Breast epithelium (tissue), 4 donors: ENCODE measurements at regions not wholly inside any gene's neighbourhood (a gene's known extent, or its start where the extent isn't known, plus 50 kb on each side); places are given as distances from the start of the nearest gene placed in this dataset.

Source experiments
- DNase-seq, 2 donors: peaks; one replicate each; pipeline ENCODE4 v3.0.0-alpha.2; 2019; ENCODE audit warnings: low spot score in 2 of 2
- H3K27ac ChIP-seq, 2 donors: fragments of 200-600 bp; sonication (generic) in 1 of 2; one replicate each; pipeline ENCODE4 v1.5.1; 2016 to 2019; ENCODE audit warnings: mild to moderate bottlenecking in 1 of 2
- H3K27me3 ChIP-seq, 2 donors: fragments of 200-600 bp; sonication (generic) in 1 of 2; one replicate each; pipeline versions ENCODE4 v1.5.1 to v1.6.0; 2017 to 2019; ENCODE audit warnings: control low read depth in 1 of 2, mild to moderate bottlenecking in 1 of 2
- H3K36me3 ChIP-seq: fragments of 200-600 bp; one replicate; pipeline ENCODE4 v1.5.1; 2019
- H3K4me1 ChIP-seq, 2 donors: fragments of 200-600 bp; sonication (generic); one replicate each; pipeline ENCODE4 v1.5.1; 2016 to 2019; ENCODE audit warnings: control low read depth in 1 of 2
- H3K4me3 ChIP-seq, 3 donors: fragments of 200-600 bp; sonication (generic); 1 replicate in 2 of 3; 2 replicates in 1 of 3; pipeline ENCODE4 v1.5.1; 2016 to 2019; ENCODE audit warnings: mild to moderate bottlenecking in 3 of 3, moderate library complexity in 2 of 3
- H3K9me3 ChIP-seq, 2 donors: fragments of 200-600 bp; sonication (generic) in 1 of 2; one replicate each; pipeline ENCODE4 v1.5.1; 2016 to 2019; ENCODE audit warnings: control low read depth in 1 of 2
- POLR2A ChIP-seq: fragments of 450-650 bp; IDR thresholded peaks from one replicate; pipeline ENCODE4 v1.6.1; 2016; ENCODE audit warnings: antibody characterized with exemption, mild to moderate bottlenecking, moderate library complexity
- POLR2AphosphoS5 ChIP-seq, 3 donors: sonication (generic); formaldehyde crosslinking; IDR thresholded peaks; one replicate each; pipeline ENCODE4 v1.6.1; 2017; ENCODE audit warnings: antibody characterized with exemption in 3 of 3
- intact Hi-C: fragments of 100-400 bp; cut with DNase I; formaldehyde crosslinking; loops from one replicate; pipeline ENCODE4 v1.15.1; 2023; ENCODE audit warnings: low total_unique reads
- TF ChIP-seq, protein P1 (sequence below), 3 donors: fragments of 450-650 bp; IDR thresholded peaks; one replicate each; pipeline ENCODE4 v1.5.1; 2016 to 2017; ENCODE audit warnings: antibody characterized with exemption in 3 of 3, mild to moderate bottlenecking in 3 of 3, moderate library complexity in 3 of 3

DNA sequence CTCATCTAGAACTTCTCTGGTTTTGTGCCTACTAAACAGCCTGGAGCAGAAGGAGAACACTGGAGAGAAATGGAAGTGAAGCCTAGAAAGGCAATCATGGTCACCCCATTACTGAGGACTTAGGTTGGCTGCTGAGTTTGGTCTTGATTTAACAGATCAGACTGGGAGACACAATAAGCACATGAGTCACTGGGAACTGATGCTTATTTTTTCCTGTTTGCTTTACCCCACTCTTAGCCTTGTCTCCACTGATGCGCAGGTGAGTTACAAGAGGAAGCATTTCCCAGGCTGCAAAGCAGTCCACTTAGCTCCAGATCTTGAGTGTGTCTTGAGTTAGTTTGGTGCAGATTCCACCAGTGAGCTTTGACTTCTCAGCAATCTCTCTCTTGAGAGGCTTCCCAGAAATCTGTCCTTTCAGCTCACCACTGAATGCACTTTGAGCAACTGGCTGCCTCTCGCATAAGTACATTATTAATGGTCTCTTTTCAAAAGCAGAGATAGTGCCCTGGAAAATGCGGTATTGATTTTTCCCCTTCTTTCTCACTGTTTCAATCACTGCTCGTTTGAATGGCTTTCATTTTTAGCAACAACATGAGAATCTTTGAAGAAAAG, 390.2 kb upstream of the SETBP1 start:
- no peaks in the 10 kb centered on the region for H3K36me3 ChIP-seq
- TF ChIP-seq, protein P1, sequence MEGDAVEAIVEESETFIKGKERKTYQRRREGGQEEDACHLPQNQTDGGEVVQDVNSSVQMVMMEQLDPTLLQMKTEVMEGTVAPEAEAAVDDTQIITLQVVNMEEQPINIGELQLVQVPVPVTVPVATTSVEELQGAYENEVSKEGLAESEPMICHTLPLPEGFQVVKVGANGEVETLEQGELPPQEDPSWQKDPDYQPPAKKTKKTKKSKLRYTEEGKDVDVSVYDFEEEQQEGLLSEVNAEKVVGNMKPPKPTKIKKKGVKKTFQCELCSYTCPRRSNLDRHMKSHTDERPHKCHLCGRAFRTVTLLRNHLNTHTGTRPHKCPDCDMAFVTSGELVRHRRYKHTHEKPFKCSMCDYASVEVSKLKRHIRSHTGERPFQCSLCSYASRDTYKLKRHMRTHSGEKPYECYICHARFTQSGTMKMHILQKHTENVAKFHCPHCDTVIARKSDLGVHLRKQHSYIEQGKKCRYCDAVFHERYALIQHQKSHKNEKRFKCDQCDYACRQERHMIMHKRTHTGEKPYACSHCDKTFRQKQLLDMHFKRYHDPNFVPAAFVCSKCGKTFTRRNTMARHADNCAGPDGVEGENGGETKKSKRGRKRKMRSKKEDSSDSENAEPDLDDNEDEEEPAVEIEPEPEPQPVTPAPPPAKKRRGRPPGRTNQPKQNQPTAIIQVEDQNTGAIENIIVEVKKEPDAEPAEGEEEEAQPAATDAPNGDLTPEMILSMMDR (IDR thresholded peaks at IDR 0.05) = no peak
- TF ChIP-seq POLR2AphosphoS5 (IDR thresholded peaks at IDR 0.05) (no peak), POLR2A (no peak)
- no peak overlapping the region for H3K4me3 ChIP-seq
- H3K9me3 ChIP-seq = no peaks in the 10 kb centered on the region
- no peak for DNase-seq
- H3K4me1 ChIP-seq = no peaks in the 10 kb centered on the region
- intact Hi-C loops = no loop called here
- no peaks in the 10 kb centered on the region for H3K27me3 ChIP-seq
- no peak overlapping the region for H3K27ac ChIP-seq

- TF ChIP-seq, protein P1 (IDR thresholded peaks at IDR 0.05) = no peak
- TF ChIP-seq POLR2AphosphoS5 (IDR thresholded peaks at IDR 0.05) = no peak
- no peak for TF ChIP-seq POLR2A
- Histone ChIP-seq H3K4me1 (no peaks in the 10 kb centered on the region), H3K27me3 (no peaks in the 10 kb centered on the region), H3K4me3 (no peak overlapping the region), H3K36me3 (no peaks in the 10 kb centered on the region), H3K9me3 (peaks cover 0 to 6% of the 10 kb centered on the region in 2 donors), H3K27ac (no peak overlapping the region)
- DNase-seq = no peak
- intact Hi-C loops = no loop called here
Measured at GRCh38 chr18:44298566-44298965, 382.1 kb upstream of the SETBP1 start.

- Histone ChIP-seq H3K4me3 (no peak overlapping the region), H3K27ac (no peak overlapping the region), H3K36me3 (no peaks in the 10 kb centered on the region), H3K4me1 (no peaks in the 10 kb centered on the region), H3K9me3 (peaks cover 0 to 6% of the 10 kb centered on the region in 2 donors), H3K27me3 (no peaks in the 10 kb centered on the region)
- TF ChIP-seq, protein P1 (IDR thresholded peaks at IDR 0.05) = no peak
- no peak for TF ChIP-seq POLR2A
- no peak for TF ChIP-seq POLR2AphosphoS5 (IDR thresholded peaks at IDR 0.05)
- DNase-seq = no peak
- intact Hi-C loops = no loop called here
Measured at GRCh38 chr18:44309185-44309584, 371.5 kb upstream of the SETBP1 start.

DNA sequence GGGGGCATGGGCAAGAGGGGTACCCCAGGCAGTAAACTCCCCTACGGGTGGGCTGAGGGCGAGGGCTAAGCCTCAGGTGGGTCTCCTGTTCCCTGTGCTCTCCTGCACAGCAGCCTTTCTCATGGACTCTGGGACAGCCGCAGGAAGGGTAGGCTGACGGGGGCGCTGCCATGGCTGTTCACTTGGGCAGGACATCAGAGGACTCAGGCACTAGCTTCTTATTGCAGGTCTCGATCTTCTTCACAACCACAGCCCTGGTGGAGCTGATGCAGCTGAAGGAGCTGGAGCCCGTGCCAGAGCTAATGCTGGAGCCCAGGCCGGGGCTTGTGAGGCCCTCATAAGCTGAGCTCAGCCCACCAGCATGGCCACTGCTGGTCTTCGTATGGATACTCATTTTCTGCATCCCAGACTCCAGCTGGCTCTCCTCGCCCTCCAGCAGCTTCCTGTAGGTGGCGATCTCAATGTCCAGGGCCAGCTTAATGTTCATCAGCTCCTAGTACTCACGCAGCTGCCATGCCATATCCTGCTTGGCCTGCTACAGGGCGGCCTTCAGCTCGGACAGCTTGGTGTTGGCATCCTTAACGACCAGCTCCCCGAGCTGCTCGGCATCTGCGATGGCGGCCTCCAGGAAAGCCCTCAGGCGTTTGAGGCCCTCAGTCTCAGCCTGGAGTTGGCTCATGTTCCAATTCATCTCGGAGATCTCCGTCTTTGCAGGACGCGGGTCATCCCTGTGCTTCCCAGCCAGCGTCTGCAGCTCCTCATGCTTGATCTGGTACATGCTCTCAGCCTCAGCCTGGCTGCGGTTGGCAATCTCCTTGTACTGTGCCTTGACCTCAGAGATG, 359.8 kb upstream of the SETBP1 start:
- Histone ChIP-seq H3K4me3 (no peak overlapping the region), H3K27ac (no peak overlapping the region), H3K36me3 (no peaks in the 10 kb centered on the region), H3K4me1 (no peaks in the 10 kb centered on the region), H3K9me3 (no peaks in the 10 kb centered on the region), H3K27me3 (no peaks in the 10 kb centered on the region)
- TF ChIP-seq, protein P1 (IDR thresholded peaks at IDR 0.05) = no peak
- TF ChIP-seq POLR2A = no peak
- no peak for TF ChIP-seq POLR2AphosphoS5 (IDR thresholded peaks at IDR 0.05)
- intact Hi-C loops = no loop called here
- no peak for DNase-seq

DNA sequence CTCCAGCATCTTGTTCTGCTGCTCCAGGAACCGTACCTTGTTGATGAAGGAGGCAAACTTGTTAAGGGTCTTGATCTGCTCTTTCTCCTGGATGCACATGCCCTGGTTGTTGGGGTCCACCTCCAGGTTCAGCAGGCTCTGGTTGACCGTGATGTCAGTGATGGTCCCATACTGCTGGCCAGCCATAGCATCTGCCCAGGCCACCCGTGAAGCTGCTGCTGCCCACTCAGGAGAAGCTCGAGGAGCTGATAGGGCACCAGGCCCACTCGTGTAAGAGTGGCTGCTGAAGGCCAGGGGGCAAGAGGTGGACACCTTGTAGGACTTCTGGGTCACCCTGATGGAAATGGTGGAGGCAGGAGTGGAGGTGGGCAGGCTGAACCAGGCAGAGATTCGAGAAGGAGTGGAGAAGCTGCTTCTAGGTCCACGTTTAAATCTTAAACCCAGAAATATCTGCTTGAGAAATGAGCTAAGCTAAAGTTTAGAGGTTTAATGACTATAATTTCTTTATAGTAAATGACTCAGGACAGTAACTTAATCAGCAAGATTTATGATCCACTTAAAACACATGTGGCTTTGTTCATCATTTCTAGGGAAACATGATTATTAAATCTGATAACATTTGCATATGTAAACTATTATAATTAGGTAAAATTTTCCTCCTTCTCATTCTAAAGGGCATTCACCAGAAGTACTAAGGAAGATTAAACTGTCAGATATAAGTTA, 358.7 kb upstream of the SETBP1 start:
- DNase-seq = no peak
- H3K27me3 ChIP-seq = no peaks in the 10 kb centered on the region
- H3K36me3 ChIP-seq = no peaks in the 10 kb centered on the region
- H3K4me1 ChIP-seq = no peaks in the 10 kb centered on the region
- no peaks in the 10 kb centered on the region for H3K9me3 ChIP-seq
- no peak overlapping the region for H3K27ac ChIP-seq
- intact Hi-C loops = no loop called here
- no peak for TF ChIP-seq POLR2A
- no peak for TF ChIP-seq POLR2AphosphoS5 (IDR thresholded peaks at IDR 0.05)
- TF ChIP-seq, protein P1 (IDR thresholded peaks at IDR 0.05) = no peak
- H3K4me3 ChIP-seq = no peak overlapping the region
